SH-SY5Y (cell line): ENCODE measurements at regions not wholly inside any gene's neighbourhood (a gene's known extent, or its start where the extent isn't known, plus 50 kb on each side); places are given as distances from the start of the nearest gene placed in this dataset.

ENCODE experiments used
- GATA2 ChIP-seq: IDR thresholded peaks from 2 replicates; pipeline ENCODE4 v1.6.1; 2011; ENCODE audit warnings: mild to moderate bottlenecking, low read depth, low read length
- GATA3 ChIP-seq: IDR thresholded peaks from 2 replicates; pipeline ENCODE4 v1.6.1; 2011; ENCODE audit warnings: low read depth, mild to moderate bottlenecking, low read length, moderate library complexity

- TF ChIP-seq GATA2 (no peak), GATA3 (no peak)
These were observed 161.7 kb downstream of the CD47 start for GRCh38 chr3:107929088-107929487.
